ENCODE measurements at regions not wholly inside any gene's neighbourhood (a gene's known extent, or its start where the extent isn't known, plus 50 kb on each side); places are given as distances from the start of the nearest gene placed in this dataset.

DNA sequence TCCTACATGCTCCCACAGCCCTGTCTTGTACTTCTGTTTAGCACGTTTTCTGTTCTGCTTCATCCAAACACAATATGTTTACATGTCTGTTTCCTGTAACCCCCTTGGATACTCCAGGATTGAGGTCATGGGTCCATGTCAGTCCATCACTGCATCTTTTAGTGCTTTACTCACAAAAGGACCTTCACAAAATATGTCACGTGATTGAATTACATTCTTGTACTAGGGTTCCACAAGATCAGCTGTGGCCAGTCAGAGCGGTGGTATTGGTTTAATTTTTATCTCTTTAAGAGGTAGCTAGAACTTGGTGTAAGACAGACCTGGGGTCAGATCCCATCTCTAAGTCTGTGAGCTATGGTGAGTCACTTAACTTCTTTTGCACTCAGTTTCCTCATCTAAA, 201.2 kb upstream of the FAM78B start:
- TF ChIP-seq, protein P1, sequence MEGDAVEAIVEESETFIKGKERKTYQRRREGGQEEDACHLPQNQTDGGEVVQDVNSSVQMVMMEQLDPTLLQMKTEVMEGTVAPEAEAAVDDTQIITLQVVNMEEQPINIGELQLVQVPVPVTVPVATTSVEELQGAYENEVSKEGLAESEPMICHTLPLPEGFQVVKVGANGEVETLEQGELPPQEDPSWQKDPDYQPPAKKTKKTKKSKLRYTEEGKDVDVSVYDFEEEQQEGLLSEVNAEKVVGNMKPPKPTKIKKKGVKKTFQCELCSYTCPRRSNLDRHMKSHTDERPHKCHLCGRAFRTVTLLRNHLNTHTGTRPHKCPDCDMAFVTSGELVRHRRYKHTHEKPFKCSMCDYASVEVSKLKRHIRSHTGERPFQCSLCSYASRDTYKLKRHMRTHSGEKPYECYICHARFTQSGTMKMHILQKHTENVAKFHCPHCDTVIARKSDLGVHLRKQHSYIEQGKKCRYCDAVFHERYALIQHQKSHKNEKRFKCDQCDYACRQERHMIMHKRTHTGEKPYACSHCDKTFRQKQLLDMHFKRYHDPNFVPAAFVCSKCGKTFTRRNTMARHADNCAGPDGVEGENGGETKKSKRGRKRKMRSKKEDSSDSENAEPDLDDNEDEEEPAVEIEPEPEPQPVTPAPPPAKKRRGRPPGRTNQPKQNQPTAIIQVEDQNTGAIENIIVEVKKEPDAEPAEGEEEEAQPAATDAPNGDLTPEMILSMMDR (IDR thresholded peaks at IDR 0.05 in 4 of 5, conservative IDR thresholded peaks at IDR 0.05 in 1 of 5): no peak
- no peak for TF ChIP-seq POLR2A (IDR thresholded peaks at IDR 0.05)

Measured in gastrocnemius medialis (tissue), 4 donors.